GM12864 (cell line): ENCODE measurements at regions not wholly inside any gene's neighbourhood (a gene's known extent, or its start where the extent isn't known, plus 50 kb on each side); places are given as distances from the start of the nearest gene placed in this dataset.

Experiments used
- DNase-seq: peaks from one replicate; pipeline ENCODE4 v3.0.0-alpha.2; 2011; ENCODE audit warnings: low read depth
- H3K4me3 ChIP-seq: 2 replicates; pipeline ENCODE4 v1.5.1; 2011; ENCODE audit warnings: mild to moderate bottlenecking, low read depth, low read length, control low read depth
- TF ChIP-seq, protein P1 (sequence below): IDR thresholded peaks from 2 replicates; pipeline ENCODE4 v1.5.1; 2011; ENCODE audit warnings: low read depth, mild to moderate bottlenecking, moderate library complexity, low read length, control low read depth, inconsistent platforms; ENCODE audit errors: missing control alignments

DNA sequence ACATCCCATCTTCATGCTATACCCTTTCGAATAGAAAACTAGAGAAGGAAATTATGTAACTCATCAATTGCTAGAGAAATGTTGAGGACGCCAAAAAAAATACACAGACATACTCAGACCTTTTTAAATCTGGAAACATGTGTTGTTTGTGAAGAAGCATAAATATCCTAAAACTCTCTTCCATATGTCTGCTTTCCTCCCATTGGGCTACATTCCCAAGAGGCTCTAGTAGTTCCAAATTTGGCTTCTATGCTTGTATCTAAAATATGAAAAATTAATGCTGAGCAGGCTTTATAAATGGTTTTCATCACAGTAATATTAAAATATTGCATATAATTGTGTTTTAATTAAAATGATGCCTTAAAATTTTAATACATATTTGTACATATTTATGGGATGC, 297.9 kb upstream of the PSMD7 start:
- H3K4me3 ChIP-seq: no peak overlapping the region
- no peak for DNase-seq
- TF ChIP-seq, protein P1, sequence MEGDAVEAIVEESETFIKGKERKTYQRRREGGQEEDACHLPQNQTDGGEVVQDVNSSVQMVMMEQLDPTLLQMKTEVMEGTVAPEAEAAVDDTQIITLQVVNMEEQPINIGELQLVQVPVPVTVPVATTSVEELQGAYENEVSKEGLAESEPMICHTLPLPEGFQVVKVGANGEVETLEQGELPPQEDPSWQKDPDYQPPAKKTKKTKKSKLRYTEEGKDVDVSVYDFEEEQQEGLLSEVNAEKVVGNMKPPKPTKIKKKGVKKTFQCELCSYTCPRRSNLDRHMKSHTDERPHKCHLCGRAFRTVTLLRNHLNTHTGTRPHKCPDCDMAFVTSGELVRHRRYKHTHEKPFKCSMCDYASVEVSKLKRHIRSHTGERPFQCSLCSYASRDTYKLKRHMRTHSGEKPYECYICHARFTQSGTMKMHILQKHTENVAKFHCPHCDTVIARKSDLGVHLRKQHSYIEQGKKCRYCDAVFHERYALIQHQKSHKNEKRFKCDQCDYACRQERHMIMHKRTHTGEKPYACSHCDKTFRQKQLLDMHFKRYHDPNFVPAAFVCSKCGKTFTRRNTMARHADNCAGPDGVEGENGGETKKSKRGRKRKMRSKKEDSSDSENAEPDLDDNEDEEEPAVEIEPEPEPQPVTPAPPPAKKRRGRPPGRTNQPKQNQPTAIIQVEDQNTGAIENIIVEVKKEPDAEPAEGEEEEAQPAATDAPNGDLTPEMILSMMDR: no peak

DNA sequence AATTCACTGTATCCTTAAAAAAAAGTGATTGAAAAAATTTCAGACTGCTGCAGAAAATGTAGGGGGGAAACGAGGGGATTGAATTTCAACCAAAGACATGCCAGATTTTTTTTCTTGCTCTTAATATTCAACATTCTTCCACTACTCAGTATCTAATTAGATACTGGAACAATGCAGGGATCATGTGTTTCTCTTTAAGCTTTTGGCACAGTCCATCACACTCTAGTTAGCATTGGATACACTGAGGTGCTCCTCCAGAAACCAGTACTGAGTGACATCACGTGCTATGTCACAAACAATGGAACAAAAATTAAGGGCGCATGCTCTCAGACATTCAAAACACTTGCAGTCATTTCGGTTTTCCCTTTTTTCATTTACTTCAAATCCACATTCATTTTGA, 298.6 kb upstream of the PSMD7 start:
- TF ChIP-seq, protein P1: no peak
- no peak for DNase-seq
- no peak overlapping the region for H3K4me3 ChIP-seq

DNA sequence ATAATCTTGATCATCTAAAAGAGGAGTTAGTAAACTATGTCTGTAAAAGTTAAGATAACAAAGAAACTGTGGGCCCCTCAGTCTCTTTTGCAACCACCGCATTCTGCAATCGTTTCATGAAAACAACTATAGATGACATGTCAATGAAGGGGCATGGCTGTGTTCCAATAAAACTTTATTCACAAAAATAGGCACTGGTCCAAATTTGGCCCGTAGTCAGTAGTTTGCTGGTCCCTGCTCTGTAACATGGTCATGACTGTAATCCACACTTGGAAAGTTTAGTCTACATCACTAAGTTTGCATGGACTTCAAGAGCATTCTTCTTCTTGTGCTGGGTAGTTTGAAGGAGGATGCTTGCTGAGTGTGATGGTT, 299.3 kb upstream of the PSMD7 start:
- TF ChIP-seq, protein P1: no peak
- no peak for DNase-seq

DNA sequence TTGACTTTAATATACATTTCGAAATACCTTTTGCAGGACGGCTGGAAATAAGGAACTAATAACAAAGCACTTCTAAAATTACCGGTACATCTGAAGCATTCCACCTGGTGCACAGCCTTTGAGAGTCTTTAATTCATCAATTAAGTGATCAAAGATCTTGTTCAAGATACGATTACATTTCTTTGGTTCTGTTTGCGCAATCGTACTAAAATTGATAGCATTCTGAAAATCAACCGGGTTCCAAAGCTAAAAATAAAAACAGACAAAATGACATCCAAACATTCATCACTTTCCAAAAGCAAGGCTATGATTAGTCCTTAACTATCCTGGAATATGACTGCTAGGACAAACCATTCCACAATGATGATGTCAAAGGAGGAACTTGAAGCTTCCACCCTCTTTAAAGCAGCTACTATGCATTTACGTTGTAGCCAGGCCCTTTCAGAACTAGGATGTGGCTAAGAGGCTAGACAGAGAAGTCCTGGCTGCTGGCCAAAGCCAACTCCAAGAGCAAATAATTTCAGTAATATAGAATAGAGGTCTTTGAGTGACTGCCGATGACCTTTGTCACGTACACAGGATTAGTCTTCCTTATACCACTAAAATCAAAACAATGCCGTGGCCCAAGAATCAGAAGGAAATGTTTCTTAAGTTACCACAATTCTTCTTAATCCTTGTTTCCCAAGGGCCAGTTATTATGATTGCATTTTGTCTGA, 299.8 kb upstream of the PSMD7 start:
- TF ChIP-seq, protein P1: no peak
- H3K4me3 ChIP-seq: no peak overlapping the region
- no peak for DNase-seq

More for the DNA sequence above, 299.3 kb upstream of the PSMD7 start:
- H3K4me3 ChIP-seq: no peak overlapping the region

DNA sequence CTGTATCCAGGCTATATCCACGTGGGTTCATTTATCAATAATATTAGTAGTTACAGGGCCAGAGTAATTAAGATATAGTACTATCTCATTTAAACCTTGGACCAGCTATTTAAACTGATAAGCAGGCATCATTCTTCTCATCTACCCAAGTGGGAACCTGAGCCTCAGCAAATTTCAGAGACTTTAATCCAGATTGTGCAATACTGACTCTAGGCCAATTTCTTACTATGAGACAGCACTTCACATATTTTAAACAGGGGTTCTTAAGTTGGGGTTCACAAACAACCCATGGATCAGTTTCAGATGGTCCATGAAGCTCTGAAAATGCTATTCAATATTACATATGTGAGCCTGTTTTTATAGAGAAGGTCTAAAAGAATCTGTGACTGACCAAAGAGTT, 302.7 kb upstream of the PSMD7 start:
- H3K4me3 ChIP-seq: no peak overlapping the region
- no peak for DNase-seq
- TF ChIP-seq, protein P1: no peak

DNA sequence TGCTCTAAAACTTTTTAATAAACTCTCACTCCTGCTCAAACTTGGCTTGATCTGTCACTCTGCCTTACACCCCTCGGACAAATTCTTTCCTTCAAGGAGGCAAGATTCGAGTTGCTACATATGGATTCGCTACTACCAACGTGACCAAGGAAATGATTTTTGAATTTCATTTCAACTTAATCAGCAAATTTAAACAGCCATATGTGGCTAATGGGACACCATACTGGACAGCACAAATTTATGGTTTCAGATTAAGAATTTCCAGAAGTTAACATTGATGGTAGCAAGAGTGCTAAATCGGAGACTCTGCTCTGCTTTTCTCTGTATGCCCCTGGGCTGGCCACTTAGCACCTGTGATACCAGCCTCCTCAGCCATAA, 318.2 kb upstream of the PSMD7 start:
- TF ChIP-seq, protein P1: no peak
- DNase-seq: no peak

DNA sequence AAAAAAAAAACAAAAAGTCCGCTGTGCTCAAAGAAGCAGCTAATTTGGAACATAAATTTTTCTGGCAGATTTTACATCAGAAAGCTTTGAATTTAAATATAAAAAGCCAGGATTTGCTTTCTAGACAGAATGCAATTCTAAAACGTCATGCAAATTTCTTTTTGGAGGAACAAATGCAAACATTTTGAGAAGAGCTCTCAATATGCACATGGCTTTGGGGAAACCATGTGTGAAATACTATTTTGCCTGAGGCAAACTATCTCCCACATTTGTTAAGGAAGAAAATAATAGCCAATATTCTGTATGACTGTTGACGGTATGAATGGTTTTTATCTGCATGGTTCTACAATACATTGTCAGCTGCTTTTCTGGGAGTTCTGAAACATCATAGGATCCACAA, 320.0 kb upstream of the PSMD7 start:
- DNase-seq: no peak

More for the DNA sequence above, 318.2 kb upstream of the PSMD7 start:
- no peak overlapping the region for H3K4me3 ChIP-seq

More for the DNA sequence above, 320.0 kb upstream of the PSMD7 start:
- TF ChIP-seq, protein P1: no peak
- H3K4me3 ChIP-seq: no peak overlapping the region
